ENCODE measurements at regions not wholly inside any gene's neighbourhood (a gene's known extent, or its start where the extent isn't known, plus 50 kb on each side); places are given as distances from the start of the nearest gene placed in this dataset.

DNA sequence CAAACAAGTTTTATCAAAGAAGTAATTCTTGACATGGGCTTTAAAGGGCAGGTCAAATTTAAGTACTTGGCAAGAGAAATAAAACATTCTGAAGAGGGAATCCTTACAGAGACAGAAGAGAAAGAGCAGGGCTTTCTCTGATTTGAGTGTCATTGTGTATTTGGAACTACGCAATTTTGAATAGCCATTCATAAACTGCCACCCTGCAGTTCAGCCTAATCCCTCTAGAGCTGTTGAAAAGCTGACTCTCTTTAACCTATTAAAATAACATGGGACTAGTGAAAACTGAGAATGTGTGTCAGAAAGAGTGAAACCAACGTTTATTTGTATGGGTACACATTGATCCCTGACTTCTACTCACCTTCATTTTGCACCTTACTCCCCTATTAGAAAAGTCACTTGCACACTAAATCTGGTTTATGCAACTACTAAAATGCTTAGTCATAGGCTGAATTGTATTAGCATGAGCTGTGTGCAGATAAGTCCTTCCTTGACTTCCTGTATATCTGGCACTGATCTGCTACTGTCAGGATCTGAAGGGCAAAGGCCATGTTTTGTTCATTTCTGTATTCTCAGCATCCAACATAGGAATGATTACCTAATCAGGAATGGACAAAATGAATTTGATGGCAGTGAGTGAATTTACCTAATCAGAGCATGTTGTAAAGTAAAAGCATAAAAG lies 458.9 kb downstream of the NOVA1 start:
- TF ChIP-seq, protein P1, sequence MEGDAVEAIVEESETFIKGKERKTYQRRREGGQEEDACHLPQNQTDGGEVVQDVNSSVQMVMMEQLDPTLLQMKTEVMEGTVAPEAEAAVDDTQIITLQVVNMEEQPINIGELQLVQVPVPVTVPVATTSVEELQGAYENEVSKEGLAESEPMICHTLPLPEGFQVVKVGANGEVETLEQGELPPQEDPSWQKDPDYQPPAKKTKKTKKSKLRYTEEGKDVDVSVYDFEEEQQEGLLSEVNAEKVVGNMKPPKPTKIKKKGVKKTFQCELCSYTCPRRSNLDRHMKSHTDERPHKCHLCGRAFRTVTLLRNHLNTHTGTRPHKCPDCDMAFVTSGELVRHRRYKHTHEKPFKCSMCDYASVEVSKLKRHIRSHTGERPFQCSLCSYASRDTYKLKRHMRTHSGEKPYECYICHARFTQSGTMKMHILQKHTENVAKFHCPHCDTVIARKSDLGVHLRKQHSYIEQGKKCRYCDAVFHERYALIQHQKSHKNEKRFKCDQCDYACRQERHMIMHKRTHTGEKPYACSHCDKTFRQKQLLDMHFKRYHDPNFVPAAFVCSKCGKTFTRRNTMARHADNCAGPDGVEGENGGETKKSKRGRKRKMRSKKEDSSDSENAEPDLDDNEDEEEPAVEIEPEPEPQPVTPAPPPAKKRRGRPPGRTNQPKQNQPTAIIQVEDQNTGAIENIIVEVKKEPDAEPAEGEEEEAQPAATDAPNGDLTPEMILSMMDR (IDR thresholded peaks at IDR 0.05 in 8 of 11, conservative IDR thresholded peaks at IDR 0.05 in 3 of 11) = no peak
- no peak for TF ChIP-seq POLR2AphosphoS5 (IDR thresholded peaks at IDR 0.05)
